ENCODE measurements at regions not wholly inside any gene's neighbourhood (a gene's known extent, or its start where the extent isn't known, plus 50 kb on each side); places are given as distances from the start of the nearest gene placed in this dataset.

DNA sequence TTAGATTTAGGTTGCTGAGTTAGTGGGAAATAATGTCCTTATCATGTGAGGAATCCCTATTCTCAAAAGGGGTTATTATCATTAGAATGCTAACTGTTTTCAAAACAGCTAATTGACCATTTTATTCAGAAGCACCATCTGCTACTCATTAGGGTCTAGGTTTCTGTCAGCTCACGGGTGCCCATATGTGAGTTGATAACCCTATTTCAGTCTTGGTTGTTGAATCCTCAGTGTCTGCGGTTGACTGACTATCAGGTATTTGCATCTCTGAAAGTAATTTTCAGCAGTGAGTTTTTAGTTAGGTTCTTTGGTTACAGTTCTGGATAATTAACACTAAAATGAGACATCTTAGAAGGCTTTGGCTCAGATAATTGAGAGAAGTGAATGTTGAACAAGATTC lies 1404.0 kb downstream of the AACS start:
- no peak for TF ChIP-seq CTCF (IDR thresholded peaks at IDR 0.05)
- TF ChIP-seq EZH2 (IDR thresholded peaks at IDR 0.05): no peak
